Mononuclear cell (primary cell): ENCODE measurements at regions not wholly inside any gene's neighbourhood (a gene's known extent, or its start where the extent isn't known, plus 50 kb on each side); places are given as distances from the start of the nearest gene placed in this dataset.

Experiments
- H3K27me3 ChIP-seq: 2 replicates; pipeline ENCODE4 v1.6.0; 2011; ENCODE audit warnings: low read length, control low read depth; ENCODE audit not compliant: insufficient read depth
- H3K4me1 ChIP-seq: 2 replicates; pipeline ENCODE4 v1.5.1; 2011; ENCODE audit warnings: mild to moderate bottlenecking, low read length, control low read depth; ENCODE audit not compliant: insufficient read depth
- H3K4me3 ChIP-seq: 2 replicates; pipeline ENCODE4 v1.5.1; 2011; ENCODE audit warnings: mild to moderate bottlenecking, low read length, moderate library complexity
- H3K9me3 ChIP-seq: 2 replicates; pipeline ENCODE4 v1.5.1; 2011; ENCODE audit warnings: low read depth, mild to moderate bottlenecking, control low read depth, low read length

GRCh38 chr21:27740084-27740483 lies 773.2 kb upstream of the ADAMTS5 start:
- H3K9me3 ChIP-seq: peaks cover 5% of the 10 kb centered on the region
- no peaks in the 10 kb centered on the region for H3K27me3 ChIP-seq
- no peak overlapping the region for H3K4me3 ChIP-seq
- no peaks in the 10 kb centered on the region for H3K4me1 ChIP-seq

- Histone ChIP-seq H3K4me3 (no peak overlapping the region), H3K4me1 (no peaks in the 10 kb centered on the region), H3K9me3 (peaks cover 5% of the 10 kb centered on the region), H3K27me3 (no peaks in the 10 kb centered on the region)
Observed at GRCh38 chr21:27739187-27739586, 772.3 kb upstream of the ADAMTS5 start.

- Histone ChIP-seq H3K4me1 (no peaks in the 10 kb centered on the region), H3K27me3 (no peaks in the 10 kb centered on the region), H3K4me3 (no peak overlapping the region), H3K9me3 (no peaks in the 10 kb centered on the region)
Observed at GRCh38 chr21:27735699-27736098, 768.8 kb upstream of the ADAMTS5 start.

GRCh38 chr21:27734146-27734545 lies 767.3 kb upstream of the ADAMTS5 start:
- H3K27me3 ChIP-seq: no peaks in the 10 kb centered on the region
- H3K4me1 ChIP-seq: no peaks in the 10 kb centered on the region
- no peak overlapping the region for H3K4me3 ChIP-seq
- no peaks in the 10 kb centered on the region for H3K9me3 ChIP-seq

- no peak overlapping the region for H3K4me3 ChIP-seq
Observed at GRCh38 chr21:27725916-27726315, 759.0 kb upstream of the ADAMTS5 start.

GRCh38 chr21:27722095-27722494 lies 755.2 kb upstream of the ADAMTS5 start:
- H3K4me1 ChIP-seq: no peaks in the 10 kb centered on the region

More at GRCh38 chr21:27725916-27726315, 759.0 kb upstream of the ADAMTS5 start:
- no peaks in the 10 kb centered on the region for H3K9me3 ChIP-seq
- no peaks in the 10 kb centered on the region for H3K4me1 ChIP-seq
- no peaks in the 10 kb centered on the region for H3K27me3 ChIP-seq

GRCh38 chr21:27721675-27722074 lies 754.8 kb upstream of the ADAMTS5 start:
- H3K4me1 ChIP-seq: no peaks in the 10 kb centered on the region
- no peaks in the 10 kb centered on the region for H3K9me3 ChIP-seq
- H3K4me3 ChIP-seq: no peak overlapping the region
- no peaks in the 10 kb centered on the region for H3K27me3 ChIP-seq

More at GRCh38 chr21:27722095-27722494, 755.2 kb upstream of the ADAMTS5 start:
- Histone ChIP-seq H3K4me3 (no peak overlapping the region), H3K9me3 (no peaks in the 10 kb centered on the region), H3K27me3 (no peaks in the 10 kb centered on the region)

GRCh38 chr21:27719226-27719625 lies 752.3 kb upstream of the ADAMTS5 start:
- Histone ChIP-seq H3K4me3 (no peak overlapping the region), H3K9me3 (no peaks in the 10 kb centered on the region), H3K4me1 (no peaks in the 10 kb centered on the region), H3K27me3 (no peaks in the 10 kb centered on the region)

GRCh38 chr21:27715131-27715530 lies 748.2 kb upstream of the ADAMTS5 start:
- H3K4me1 ChIP-seq: no peaks in the 10 kb centered on the region
- no peak overlapping the region for H3K4me3 ChIP-seq
- no peaks in the 10 kb centered on the region for H3K27me3 ChIP-seq
- H3K9me3 ChIP-seq: no peaks in the 10 kb centered on the region

- no peaks in the 10 kb centered on the region for H3K27me3 ChIP-seq
- H3K9me3 ChIP-seq: no peaks in the 10 kb centered on the region
- H3K4me1 ChIP-seq: no peaks in the 10 kb centered on the region
- no peak overlapping the region for H3K4me3 ChIP-seq
Observed at GRCh38 chr21:27713154-27714109, 746.5 kb upstream of the ADAMTS5 start.

GRCh38 chr21:27704567-27705166 lies 737.8 kb upstream of the ADAMTS5 start:
- no peaks in the 10 kb centered on the region for H3K9me3 ChIP-seq
- H3K4me1 ChIP-seq: no peaks in the 10 kb centered on the region
- H3K4me3 ChIP-seq: no peak overlapping the region
- H3K27me3 ChIP-seq: no peaks in the 10 kb centered on the region

- no peaks in the 10 kb centered on the region for H3K9me3 ChIP-seq
- H3K27me3 ChIP-seq: no peaks in the 10 kb centered on the region
- no peaks in the 10 kb centered on the region for H3K4me1 ChIP-seq
- no peak overlapping the region for H3K4me3 ChIP-seq
Observed at GRCh38 chr21:27703791-27704190, 736.9 kb upstream of the ADAMTS5 start.

- Histone ChIP-seq H3K27me3 (no peaks in the 10 kb centered on the region), H3K9me3 (no peaks in the 10 kb centered on the region), H3K4me3 (no peak overlapping the region), H3K4me1 (no peaks in the 10 kb centered on the region)
Observed at GRCh38 chr21:27700974-27701614, 734.2 kb upstream of the ADAMTS5 start.

GRCh38 chr21:27695246-27695645 lies 728.4 kb upstream of the ADAMTS5 start:
- Histone ChIP-seq H3K4me1 (no peaks in the 10 kb centered on the region), H3K4me3 (no peak overlapping the region), H3K27me3 (no peaks in the 10 kb centered on the region), H3K9me3 (no peaks in the 10 kb centered on the region)

- no peaks in the 10 kb centered on the region for H3K4me1 ChIP-seq
- H3K9me3 ChIP-seq: no peaks in the 10 kb centered on the region
- H3K27me3 ChIP-seq: no peaks in the 10 kb centered on the region
- H3K4me3 ChIP-seq: no peak overlapping the region
Observed at GRCh38 chr21:27694667-27695066, 727.8 kb upstream of the ADAMTS5 start.
